Calu3 (cell line): ENCODE measurements at regions not wholly inside any gene's neighbourhood (a gene's known extent, or its start where the extent isn't known, plus 50 kb on each side); places are given as distances from the start of the nearest gene placed in this dataset.

Experiments used
- BruUV-seq: library from RNA; stranded (reverse); fragments of 400-500 nt; replicated peaks from 2 replicates; lab custom pipeline; 2021; lab: Mats Ljungman, UMichigan
- CTCF ChIA-PET: fragments of 300-600 bp; sonication (Branson Sonifier 250); formaldehyde crosslinking; loops from one replicate; lab custom pipeline; 2022; ENCODE audit warnings: antibody characterized with exemption; lab: Charles Lee
- DNase-seq: peaks from one replicate; pipeline ENCODE4 v3.0.0; 2022
- H3K27ac Mint-ChIP-seq: one replicate; pipeline ENCODE4 v1.8.0; 2022; ENCODE audit warnings: mixed read lengths; ENCODE audit not compliant: unreplicated experiment
- H3K27me3 Mint-ChIP-seq: one replicate; pipeline ENCODE4 v1.8.0; 2022; ENCODE audit warnings: mixed read lengths; ENCODE audit not compliant: unreplicated experiment
- H3K36me3 Mint-ChIP-seq: one replicate; pipeline ENCODE4 v1.8.0; 2022; ENCODE audit warnings: mild to moderate bottlenecking, moderate library complexity, mixed read lengths; ENCODE audit not compliant: insufficient read depth, unreplicated experiment
- H3K4me1 Mint-ChIP-seq: one replicate; pipeline ENCODE4 v1.8.0; 2022; ENCODE audit warnings: mild to moderate bottlenecking, low read depth, mixed read lengths; ENCODE audit not compliant: unreplicated experiment
- H3K4me3 Mint-ChIP-seq: one replicate; pipeline ENCODE4 v1.8.0; 2022; ENCODE audit warnings: mild to moderate bottlenecking, low read depth, moderate library complexity, mixed read lengths; ENCODE audit not compliant: unreplicated experiment
- H3K9me3 Mint-ChIP-seq: one replicate; pipeline ENCODE4 v1.8.0; 2022; ENCODE audit warnings: low read depth, mixed read lengths; ENCODE audit not compliant: unreplicated experiment
- CTCF ChIP-seq: fragments of 200-600 bp; IDR thresholded peaks from one replicate; pipeline ENCODE4 v1.8.0; 2022; ENCODE audit warnings: antibody characterized with exemption; ENCODE audit not compliant: unreplicated experiment
- intact Hi-C: fragments of 100-400 bp; cut with micrococcal nuclease; formaldehyde crosslinking; loops from one replicate; pipeline ENCODE4 v1.10.0; 2022; ENCODE audit not compliant: unreplicated experiment

DNA sequence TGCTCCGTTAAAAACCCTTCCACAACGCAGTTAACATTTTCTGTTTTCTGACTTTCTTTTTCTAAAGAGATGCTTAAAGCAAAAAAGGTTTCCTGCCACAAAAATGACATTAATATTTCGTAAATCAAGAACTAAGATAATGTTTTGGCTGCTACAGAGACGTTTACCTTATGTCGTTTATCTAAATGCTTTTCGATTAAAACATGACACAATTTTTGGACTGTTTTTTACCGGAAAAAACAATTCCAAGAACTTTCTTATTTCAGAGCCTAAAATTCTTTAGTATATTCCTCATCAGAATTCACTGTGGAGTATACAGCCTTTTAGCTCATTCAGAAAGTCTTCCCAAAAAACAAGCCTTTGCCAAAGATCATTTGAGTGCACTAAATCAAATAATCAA lies 278.0 kb upstream of the TCF4 start:
- Mint-ChIP-seq H3K4me3 (no peak overlapping the region), H3K27ac (no peak overlapping the region), H3K27me3 (no peaks in the 10 kb centered on the region), H3K36me3 (no peaks in the 10 kb centered on the region), H3K9me3 (no peaks in the 10 kb centered on the region), H3K4me1 (no peaks in the 10 kb centered on the region)
- intact Hi-C loops: no loop called here
- TF ChIP-seq CTCF: no peak
- DNase-seq: no peak
- CTCF ChIA-PET: no interaction called here
- BruUV-seq: no TSS peak

GRCh38 chr18:55864281-55864680 lies 276.3 kb upstream of the TCF4 start:
- CTCF ChIA-PET: no interaction called here
- BruUV-seq: no TSS peak
- Mint-ChIP-seq H3K36me3 (no peaks in the 10 kb centered on the region), H3K4me1 (no peaks in the 10 kb centered on the region), H3K4me3 (no peak overlapping the region), H3K9me3 (no peaks in the 10 kb centered on the region), H3K27me3 (peaks cover 8% of the 10 kb centered on the region), H3K27ac (no peak overlapping the region)
- no peak for DNase-seq
- intact Hi-C loops: loop anchor here (5.0 kb wide), 1 partner anchor 447 kb away; no protein-coding TSS in a partner anchor
- no peak for TF ChIP-seq CTCF

- CTCF ChIA-PET: no interaction called here
- Mint-ChIP-seq H3K4me3 (no peak overlapping the region), H3K27me3 (peaks cover 8% of the 10 kb centered on the region), H3K9me3 (no peaks in the 10 kb centered on the region), H3K4me1 (no peaks in the 10 kb centered on the region), H3K36me3 (no peaks in the 10 kb centered on the region), H3K27ac (no peak overlapping the region)
- no peak for DNase-seq
- no peak for TF ChIP-seq CTCF
- intact Hi-C loops: loop anchor here (5.0 kb wide), 1 partner anchor 447 kb away; no protein-coding TSS in a partner anchor
- no TSS peak for BruUV-seq
These were observed 275.9 kb upstream of the TCF4 start for GRCh38 chr18:55863876-55864275.

DNA sequence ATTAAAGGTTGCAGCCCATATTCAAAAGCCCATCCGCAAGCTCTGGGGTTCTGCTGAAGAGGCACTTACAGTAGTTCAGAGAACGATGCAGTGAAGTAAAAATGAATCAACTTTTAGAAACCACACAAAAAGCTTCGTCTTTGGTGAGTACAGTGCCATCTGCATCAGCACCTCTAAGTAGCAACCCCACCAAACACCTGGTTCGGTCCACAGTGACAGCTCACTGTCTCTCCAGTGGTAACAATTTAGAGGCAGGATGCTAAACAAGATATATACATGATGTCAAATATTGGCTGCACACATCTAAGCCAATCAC lies 275.4 kb upstream of the TCF4 start:
- no TSS peak for BruUV-seq
- TF ChIP-seq CTCF: no peak
- no peak overlapping the region for H3K4me3 Mint-ChIP-seq
- no peak overlapping the region for H3K27ac Mint-ChIP-seq
- H3K9me3 Mint-ChIP-seq: no peaks in the 10 kb centered on the region
- peaks cover 8% of the 10 kb centered on the region for H3K27me3 Mint-ChIP-seq
- no peaks in the 10 kb centered on the region for H3K4me1 Mint-ChIP-seq
- intact Hi-C loops: loop anchor here (5.0 kb wide), 1 partner anchor 446 kb away; no protein-coding TSS in a partner anchor
- DNase-seq: no peak
- no peaks in the 10 kb centered on the region for H3K36me3 Mint-ChIP-seq
- CTCF ChIA-PET: no interaction called here
